ENCODE measurements at regions not wholly inside any gene's neighbourhood (a gene's known extent, or its start where the extent isn't known, plus 50 kb on each side); places are given as distances from the start of the nearest gene placed in this dataset.

GRCh38 chr1:61580417-61580816 is 144.5 kb downstream of the TM2D1 start (continued):
- no peak for TF ChIP-seq AFF4 (CRISPR knock-in tag; IDR thresholded peaks at IDR 0.05; ENCODE audit: borderline replicate concordance)
- no peak for TF ChIP-seq GRHL2 (CRISPR knock-in tag; IDR thresholded peaks at IDR 0.05; ENCODE audit: insufficient replicate concordance, severe bottlenecking)
- no peak for TF ChIP-seq TCF7 (CRISPR knock-in tag; IDR thresholded peaks at IDR 0.05; ENCODE audit: low read depth)
- TF ChIP-seq IRF1 (CRISPR knock-in tag; IDR thresholded peaks at IDR 0.05): no peak
- no peak for TF ChIP-seq ZNF121 (CRISPR knock-in tag; IDR thresholded peaks at IDR 0.05)
- TF ChIP-seq RELA (CRISPR knock-in tag; IDR thresholded peaks at IDR 0.05; ENCODE audit: borderline replicate concordance): no peak
- TF ChIP-seq HMGA2 (CRISPR knock-in tag; IDR thresholded peaks at IDR 0.05): no peak
- TF ChIP-seq SMAD4 (CRISPR knock-in tag; IDR thresholded peaks at IDR 0.05): no peak
- no peak for TF ChIP-seq NFYB (CRISPR knock-in tag; conservative IDR thresholded peaks at IDR 0.05; ENCODE audit: low read depth)
- TF ChIP-seq ZNF317 (CRISPR knock-in tag; IDR thresholded peaks at IDR 0.05; ENCODE audit: borderline replicate concordance, low read depth): no peak
- TF ChIP-seq FOXP4 (CRISPR knock-in tag; IDR thresholded peaks at IDR 0.05): no peak
- no peak for TF ChIP-seq ZNF425 (CRISPR knock-in tag; conservative IDR thresholded peaks at IDR 0.05)
- TF ChIP-seq NR1H2 (CRISPR knock-in tag; IDR thresholded peaks at IDR 0.05): no peak

GRCh38 chr1:61579802-61580201 is 145.1 kb downstream of the TM2D1 start:
- DNase-seq (ENCODE audit: low spot score): no peak
- H3K27me3 Mint-ChIP-seq (ENCODE audit: low read depth): peaks cover 6% of the 10 kb centered on the region; the same call in 1 of the 2 replicates
- ATAC-seq: no peak
- H3K36me3 Mint-ChIP-seq: peaks cover 16% of the 10 kb centered on the region; the same call in 1 of the 2 replicates
- ChIA-PET CTCF (interaction anchor here (1.0 kb wide), 1 partner anchor 9 kb away, joined by 4 read pairs; no protein-coding TSS in a partner anchor), POLR2A (no interaction called here)
- no peak overlapping the region for H3K27ac Mint-ChIP-seq
- peaks cover 26% of the 10 kb centered on the region for H3K9me3 Mint-ChIP-seq
- H3K4me1 Mint-ChIP-seq: peaks cover 8% of the 10 kb centered on the region
- H3K4me3 Mint-ChIP-seq: no peak overlapping the region
- TF ChIP-seq NFE2L1 (CRISPR knock-in tag; IDR thresholded peaks at IDR 0.05): no peak
- TF ChIP-seq ZBTB21 (CRISPR knock-in tag; IDR thresholded peaks at IDR 0.05; ENCODE audit: borderline replicate concordance): no peak
- TF ChIP-seq ZNF317 (CRISPR knock-in tag; IDR thresholded peaks at IDR 0.05; ENCODE audit: borderline replicate concordance, low read depth): no peak
- no peak for TF ChIP-seq MAX (CRISPR knock-in tag; IDR thresholded peaks at IDR 0.05)
- no peak for TF ChIP-seq ARID4B (CRISPR knock-in tag; IDR thresholded peaks at IDR 0.05; ENCODE audit: borderline replicate concordance)
- no peak for TF ChIP-seq ETV6 (CRISPR knock-in tag; IDR thresholded peaks at IDR 0.05)
- no peak for TF ChIP-seq EMX1 (CRISPR knock-in tag; IDR thresholded peaks at IDR 0.05)
- no peak for TF ChIP-seq PRRX2 (CRISPR knock-in tag; IDR thresholded peaks at IDR 0.05)
- TF ChIP-seq ERG (CRISPR knock-in tag; IDR thresholded peaks at IDR 0.05): no peak
